Suprapubic skin (tissue), 4 donors: ENCODE measurements at regions not wholly inside any gene's neighbourhood (a gene's known extent, or its start where the extent isn't known, plus 50 kb on each side); places are given as distances from the start of the nearest gene placed in this dataset.

ENCODE experiments used
- DNase-seq, 2 donors: peaks; one replicate each; pipeline ENCODE4 v3.0.0-alpha.2; 2019; ENCODE audit warnings: low spot score in 2 of 2
- H3K27ac ChIP-seq: fragments of 200-600 bp; sonication (generic); one replicate; pipeline ENCODE4 v1.5.1; 2019
- H3K27me3 ChIP-seq: fragments of 200-600 bp; sonication (generic); one replicate; pipeline ENCODE4 v1.5.1; 2019
- H3K36me3 ChIP-seq: fragments of 200-600 bp; sonication (generic); one replicate; pipeline ENCODE4 v1.5.1; 2019
- H3K4me1 ChIP-seq: fragments of 200-600 bp; sonication (generic); one replicate; pipeline ENCODE4 v1.5.1; 2019
- H3K4me3 ChIP-seq: fragments of 200-600 bp; sonication (generic); one replicate; pipeline ENCODE4 v1.5.1; 2019; ENCODE audit warnings: mild to moderate bottlenecking
- H3K9me3 ChIP-seq: fragments of 200-600 bp; sonication (generic); one replicate; pipeline ENCODE4 v1.5.1; 2019
- CTCF ChIP-seq, 2 donors: fragments of 200-600 bp in 1 of 2; fragments of 450-650 bp in 1 of 2; sonication (generic) in 1 of 2; IDR thresholded peaks; one replicate each; pipeline ENCODE4 v1.5.1; 2016 to 2019; ENCODE audit warnings: antibody characterized with exemption in 2 of 2, mild to moderate bottlenecking in 1 of 2, moderate library complexity in 1 of 2
- EP300 ChIP-seq: sonication (generic); formaldehyde crosslinking; IDR thresholded peaks from one replicate; pipeline ENCODE4 v1.6.1; 2017; ENCODE audit warnings: antibody characterized with exemption
- POLR2A ChIP-seq, 2 donors: fragments of 450-650 bp; IDR thresholded peaks; one replicate each; pipeline ENCODE4 v1.6.1; 2017; ENCODE audit warnings: antibody characterized with exemption in 2 of 2, mild to moderate bottlenecking in 2 of 2, moderate library complexity in 2 of 2
- POLR2AphosphoS5 ChIP-seq, 3 donors: sonication (generic); formaldehyde crosslinking; IDR thresholded peaks; one replicate each; pipeline ENCODE4 v1.6.1; 2017; ENCODE audit warnings: antibody characterized with exemption in 3 of 3
- WGBS: methylation state at CpG from one replicate; pipeline ENCODE4 v1.1.5; 2018; 5-methylcytosine and 5-hydroxymethylcytosine counted together

GRCh38 chr12:88648625-88649024 lies 68.4 kb upstream of the KITLG start:
- no peak for DNase-seq
- Histone ChIP-seq H3K27ac (no peak overlapping the region), H3K4me3 (no peak overlapping the region), H3K27me3 (no peaks in the 10 kb centered on the region), H3K4me1 (peaks cover 20% of the 10 kb centered on the region), H3K9me3 (no peaks in the 10 kb centered on the region), H3K36me3 (no peaks in the 10 kb centered on the region)
- no peak for TF ChIP-seq POLR2A (IDR thresholded peaks at IDR 0.05)
- TF ChIP-seq POLR2AphosphoS5 (IDR thresholded peaks at IDR 0.05) = no peak
- no peak for TF ChIP-seq CTCF (IDR thresholded peaks at IDR 0.05)
- WGBS = 100% methylated on average over 1 of the region's 1 CpG

DNA sequence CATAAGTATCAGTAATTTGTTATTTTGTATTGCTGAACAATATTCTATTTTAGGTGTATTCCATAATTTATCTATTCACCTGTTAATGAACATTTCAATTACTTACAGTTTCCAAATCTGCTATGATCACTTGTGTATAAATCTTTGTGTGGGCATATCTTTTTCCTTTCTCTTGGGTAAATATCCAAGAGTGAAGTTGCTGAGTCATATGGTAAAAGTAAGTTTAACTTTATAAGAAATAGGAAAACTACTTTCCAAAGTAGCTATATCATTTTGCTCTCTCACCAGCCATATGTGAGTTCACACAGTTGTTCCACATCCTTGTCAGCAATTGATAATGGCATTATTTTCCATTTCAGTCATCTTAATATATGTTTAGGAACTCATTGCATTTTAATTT lies 66.6 kb upstream of the KITLG start:
- H3K4me1 ChIP-seq = peaks cover 20% of the 10 kb centered on the region
- TF ChIP-seq POLR2AphosphoS5 (IDR thresholded peaks at IDR 0.05) = no peak
- no peak for TF ChIP-seq EP300
- TF ChIP-seq CTCF (IDR thresholded peaks at IDR 0.05) = no peak
- no peak for TF ChIP-seq POLR2A (IDR thresholded peaks at IDR 0.05)
- DNase-seq = no peak
- H3K27me3 ChIP-seq = no peaks in the 10 kb centered on the region
- H3K4me3 ChIP-seq = no peak overlapping the region
- no peaks in the 10 kb centered on the region for H3K36me3 ChIP-seq
- H3K27ac ChIP-seq = no peak overlapping the region
- H3K9me3 ChIP-seq = no peaks in the 10 kb centered on the region

- Histone ChIP-seq H3K4me3 (no peak overlapping the region), H3K27ac (no peak overlapping the region), H3K9me3 (no peaks in the 10 kb centered on the region), H3K4me1 (peaks cover 16% of the 10 kb centered on the region), H3K36me3 (no peaks in the 10 kb centered on the region), H3K27me3 (no peaks in the 10 kb centered on the region)
- 58% methylated on average over 1 of the region's 1 CpG for WGBS
- TF ChIP-seq POLR2A (IDR thresholded peaks at IDR 0.05) (no peak), CTCF (IDR thresholded peaks at IDR 0.05) (no peak), POLR2AphosphoS5 (IDR thresholded peaks at IDR 0.05) (no peak), EP300 (no peak)
- DNase-seq = no peak
These were observed 65.5 kb upstream of the KITLG start for GRCh38 chr12:88645816-88646215.

DNA sequence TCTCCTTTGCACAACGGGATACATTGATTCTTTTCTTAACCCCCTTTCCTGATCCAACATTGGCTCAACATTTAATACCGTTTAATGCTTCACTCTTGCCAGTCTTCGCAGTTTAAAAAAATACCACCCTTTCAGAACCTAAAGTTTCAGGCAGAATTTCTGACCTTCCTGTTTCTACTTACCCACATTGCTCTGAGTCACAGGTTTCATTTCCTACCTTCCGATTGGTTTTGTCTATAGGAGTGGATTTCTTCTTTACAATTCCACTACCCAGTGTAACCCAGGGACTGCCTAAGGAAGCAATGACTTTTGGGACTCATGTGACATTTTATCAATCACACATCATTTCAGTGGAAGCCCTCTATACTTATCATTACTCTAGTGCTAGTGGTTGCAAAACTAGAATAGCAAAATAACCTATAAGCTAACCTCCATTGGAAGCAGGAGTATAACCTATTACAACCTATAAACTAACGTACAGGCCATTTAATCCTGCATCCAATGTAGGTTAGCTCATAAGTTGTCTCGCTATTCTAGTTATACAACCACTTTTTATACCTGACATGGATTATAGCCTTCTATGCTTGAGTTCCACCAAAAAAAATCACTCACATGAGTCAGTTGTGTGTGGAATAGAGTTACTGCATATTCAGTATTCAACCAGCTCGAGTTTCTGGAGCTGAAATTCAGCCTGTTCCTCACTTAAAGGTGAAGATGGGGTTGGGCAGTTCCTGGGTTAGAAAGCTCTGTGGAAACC lies 64.9 kb upstream of the KITLG start:
- no peak for DNase-seq
- no peaks in the 10 kb centered on the region for H3K36me3 ChIP-seq
- WGBS = 88% methylated on average over 7 of the region's 7 CpGs
- H3K27ac ChIP-seq = no peak overlapping the region
- H3K4me1 ChIP-seq = peaks cover 9% of the 10 kb centered on the region
- no peak for TF ChIP-seq EP300
- no peak for TF ChIP-seq POLR2AphosphoS5 (IDR thresholded peaks at IDR 0.05)
- TF ChIP-seq CTCF (IDR thresholded peaks at IDR 0.05) = no peak
- no peak for TF ChIP-seq POLR2A (IDR thresholded peaks at IDR 0.05)
- no peaks in the 10 kb centered on the region for H3K27me3 ChIP-seq
- H3K4me3 ChIP-seq = no peak overlapping the region
- no peaks in the 10 kb centered on the region for H3K9me3 ChIP-seq

- 65% methylated on average over 2 of the region's 2 CpGs for WGBS
These were observed 63.4 kb upstream of the KITLG start for GRCh38 chr12:88643685-88644084.

More at GRCh38 chr12:88643685-88644084, 63.4 kb upstream of the KITLG start:
- H3K27me3 ChIP-seq = no peaks in the 10 kb centered on the region
- no peak overlapping the region for H3K4me3 ChIP-seq
- TF ChIP-seq POLR2A (IDR thresholded peaks at IDR 0.05) = no peak
- no peak for TF ChIP-seq EP300
- no peak for TF ChIP-seq CTCF (IDR thresholded peaks at IDR 0.05)
- no peak for TF ChIP-seq POLR2AphosphoS5 (IDR thresholded peaks at IDR 0.05)
- no peak overlapping the region for H3K27ac ChIP-seq
- no peaks in the 10 kb centered on the region for H3K36me3 ChIP-seq
- DNase-seq = no peak
- H3K9me3 ChIP-seq = no peaks in the 10 kb centered on the region
- H3K4me1 ChIP-seq = peaks cover 10% of the 10 kb centered on the region
